Suprapubic skin (tissue), 4 donors: ENCODE measurements at regions not wholly inside any gene's neighbourhood (a gene's known extent, or its start where the extent isn't known, plus 50 kb on each side); places are given as distances from the start of the nearest gene placed in this dataset.

Experiments
- EP300 ChIP-seq: sonication (generic); formaldehyde crosslinking; IDR thresholded peaks from one replicate; pipeline ENCODE4 v1.6.1; 2017; ENCODE audit warnings: antibody characterized with exemption
- POLR2A ChIP-seq, 2 donors: fragments of 450-650 bp; IDR thresholded peaks; one replicate each; pipeline ENCODE4 v1.6.1; 2017; ENCODE audit warnings: antibody characterized with exemption in 2 of 2, mild to moderate bottlenecking in 2 of 2, moderate library complexity in 2 of 2
- POLR2AphosphoS5 ChIP-seq, 3 donors: sonication (generic); formaldehyde crosslinking; IDR thresholded peaks; one replicate each; pipeline ENCODE4 v1.6.1; 2017; ENCODE audit warnings: antibody characterized with exemption in 3 of 3
- TF ChIP-seq, protein P1 (sequence below), 2 donors: fragments of 200-600 bp in 1 of 2; fragments of 450-650 bp in 1 of 2; sonication (generic) in 1 of 2; IDR thresholded peaks; one replicate each; pipeline ENCODE4 v1.5.1; 2016 to 2019; ENCODE audit warnings: antibody characterized with exemption in 2 of 2, mild to moderate bottlenecking in 1 of 2, moderate library complexity in 1 of 2

DNA sequence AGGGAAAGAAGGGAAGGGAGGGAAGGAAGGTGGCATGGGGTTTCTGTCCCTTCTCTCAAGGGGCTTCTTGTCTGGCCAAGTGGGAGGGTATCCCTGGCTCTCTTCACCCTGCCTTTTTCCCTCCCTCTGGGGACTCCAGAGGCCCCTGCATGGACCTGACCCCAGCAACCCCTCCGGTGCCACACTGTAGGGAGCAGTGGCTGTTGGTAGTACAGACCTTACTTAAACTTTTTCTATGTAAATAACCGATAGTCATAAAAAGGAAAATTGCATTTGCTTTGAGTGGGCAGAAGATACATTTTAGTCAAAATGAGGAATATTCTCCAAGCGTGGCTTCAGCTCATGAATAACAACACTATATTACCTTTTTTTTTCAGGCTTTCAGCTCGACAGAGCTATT, 1384.0 kb downstream of the BRD1 start:
- TF ChIP-seq, protein P1, sequence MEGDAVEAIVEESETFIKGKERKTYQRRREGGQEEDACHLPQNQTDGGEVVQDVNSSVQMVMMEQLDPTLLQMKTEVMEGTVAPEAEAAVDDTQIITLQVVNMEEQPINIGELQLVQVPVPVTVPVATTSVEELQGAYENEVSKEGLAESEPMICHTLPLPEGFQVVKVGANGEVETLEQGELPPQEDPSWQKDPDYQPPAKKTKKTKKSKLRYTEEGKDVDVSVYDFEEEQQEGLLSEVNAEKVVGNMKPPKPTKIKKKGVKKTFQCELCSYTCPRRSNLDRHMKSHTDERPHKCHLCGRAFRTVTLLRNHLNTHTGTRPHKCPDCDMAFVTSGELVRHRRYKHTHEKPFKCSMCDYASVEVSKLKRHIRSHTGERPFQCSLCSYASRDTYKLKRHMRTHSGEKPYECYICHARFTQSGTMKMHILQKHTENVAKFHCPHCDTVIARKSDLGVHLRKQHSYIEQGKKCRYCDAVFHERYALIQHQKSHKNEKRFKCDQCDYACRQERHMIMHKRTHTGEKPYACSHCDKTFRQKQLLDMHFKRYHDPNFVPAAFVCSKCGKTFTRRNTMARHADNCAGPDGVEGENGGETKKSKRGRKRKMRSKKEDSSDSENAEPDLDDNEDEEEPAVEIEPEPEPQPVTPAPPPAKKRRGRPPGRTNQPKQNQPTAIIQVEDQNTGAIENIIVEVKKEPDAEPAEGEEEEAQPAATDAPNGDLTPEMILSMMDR (IDR thresholded peaks at IDR 0.05), result no peak
- no peak for TF ChIP-seq POLR2A (IDR thresholded peaks at IDR 0.05)
- TF ChIP-seq EP300, result no peak
- no peak for TF ChIP-seq POLR2AphosphoS5 (IDR thresholded peaks at IDR 0.05)
